GM12878 (cell line): ENCODE measurements at regions not wholly inside any gene's neighbourhood (a gene's known extent, or its start where the extent isn't known, plus 50 kb on each side); places are given as distances from the start of the nearest gene placed in this dataset.

Experiments used
- ATAC-seq: fragments of 200-7000 bp; cut with Tn5 transposase; 3 replicates; pipeline ENCODE4 v1.9.1; 2020; ENCODE audit warnings: mild to moderate bottlenecking, moderate library complexity
- BruUV-seq: library from RNA; stranded (reverse); fragments of 400-500 nt; replicated peaks from 2 replicates; lab custom pipeline; 2021; lab: Mats Ljungman, UMichigan
- CTCF ChIA-PET: fragments of 300-600 bp; sonication (Branson Sonifier 250); formaldehyde crosslinking; extraction: SDS; loops from one replicate; lab custom pipeline; 2021; ENCODE audit warnings: inconsistent platforms; lab: Yijun Ruan, JAX
- POLR2A ChIA-PET: fragments of 350-600 bp; formaldehyde crosslinking; extraction: SDS; loops from one replicate; lab custom pipeline; 2021; ENCODE audit warnings: inconsistent platforms; lab: Charles Lee
- RAD21 ChIA-PET: fragments of 300-600 bp; sonication (Branson Sonifier 250); formaldehyde crosslinking; loops from one replicate; lab custom pipeline; 2023; ENCODE audit warnings: antibody characterized with exemption; ENCODE audit not compliant: unreplicated experiment; lab: Charles Lee
- SMC1A ChIA-PET: fragments of 300-600 bp; sonication (Branson Sonifier 250); formaldehyde crosslinking; loops from one replicate; lab custom pipeline; 2023; ENCODE audit not compliant: unreplicated experiment, uncharacterized antibody; lab: Charles Lee
- DNase-seq: peaks from one replicate; pipeline ENCODE4 v3.0.0-alpha.2; 2011; ENCODE audit warnings: low read depth, low spot score
- FAIRE-seq: peaks from 3 replicates; lab custom pipeline; 2011; peaks lifted over from hg19 to GRCh38; lab: Jason Lieb, UNC
- H2AFZ ChIP-seq: 2 replicates; pipeline ENCODE4 v1.6.0; 2011; ENCODE audit warnings: low read depth, low read length, control low read depth; ENCODE audit not compliant: control insufficient read depth
- H3K27ac ChIP-seq: 2 replicates; pipeline ENCODE4 v1.5.1; 2011; ENCODE audit warnings: control low read depth; ENCODE audit not compliant: control insufficient read depth, insufficient read depth
- H3K27me3 ChIP-seq, 2 experiments: replicated peaks in 1 of 2; 2 replicates each; pipeline versions ENCODE4 v1.6.0 to v1.6.1; 2011; ENCODE audit warnings: low read length in 1 of 2; ENCODE audit not compliant: control insufficient read depth in 2 of 2, insufficient read depth in 2 of 2
- H3K36me3 ChIP-seq, 2 experiments: 2 replicates each; pipeline ENCODE4 v1.5.1; 2011; ENCODE audit warnings: low read length in 1 of 2; ENCODE audit not compliant: control insufficient read depth in 2 of 2, insufficient read depth in 2 of 2
- H3K4me1 ChIP-seq: 2 replicates; pipeline ENCODE4 v1.6.1; 2011; ENCODE audit warnings: mild to moderate bottlenecking, low read length, moderate library complexity, mixed read lengths; ENCODE audit not compliant: control insufficient read depth, insufficient read depth
- H3K4me2 ChIP-seq: 2 replicates; pipeline ENCODE4 v1.6.0; 2011; ENCODE audit warnings: control low read depth; ENCODE audit not compliant: control insufficient read depth, insufficient read depth
- H3K4me3 ChIP-seq: fragments of 200-600 bp; sonication (generic); 2 replicates; pipeline ENCODE4 v1.5.1; 2016
- H3K79me2 ChIP-seq: 2 replicates; pipeline ENCODE4 v1.6.0; 2011; ENCODE audit warnings: low read length; ENCODE audit not compliant: control insufficient read depth, insufficient read depth
- H3K9ac ChIP-seq: 2 replicates; pipeline ENCODE4 v1.8.0; 2011; ENCODE audit warnings: low read length, control low read depth, mixed read lengths; ENCODE audit not compliant: control insufficient read depth, insufficient read depth
- H3K9me3 ChIP-seq: replicated peaks from 3 replicates; pipeline ENCODE4 v1.5.1; 2011; ENCODE audit warnings: mild to moderate bottlenecking, low read length; ENCODE audit not compliant: control insufficient read depth, insufficient read depth
- H4K20me1 ChIP-seq: 2 replicates; pipeline ENCODE4 v1.6.0; 2011; ENCODE audit not compliant: control insufficient read depth, insufficient read depth
- CREB1 ChIP-seq: IDR thresholded peaks from 2 replicates; pipeline ENCODE4 v1.6.1; 2012; ENCODE audit warnings: low read depth, mild to moderate bottlenecking, inconsistent platforms
- RB1 ChIP-seq: fragments of 450-650 bp; formaldehyde crosslinking; IDR thresholded peaks from 2 replicates; pipeline ENCODE4 v1.6.1; 2017; ENCODE audit warnings: mild to moderate bottlenecking, borderline replicate concordance
- WGBS: methylation state at CpG from one replicate; pipeline ENCODE4 v1.1.6; 2016; ENCODE audit warnings: low lambda C conversion rate; ENCODE audit not compliant: insufficient replicate concordance, insufficient coverage; ENCODE audit errors: missing lambda C conversion rate; 5-methylcytosine and 5-hydroxymethylcytosine counted together
- in situ Hi-C: fragments of 300-500 bp; cut with MboI; formaldehyde crosslinking; loops from 9 replicates; pipeline ENCODE4 v1.14.3; 2018; ENCODE audit warnings: mixed read lengths
- intact Hi-C: fragments of 100-400 bp; cut with micrococcal nuclease; formaldehyde crosslinking; loops from one replicate; pipeline ENCODE4 v1.14.2; 2022; ENCODE audit not compliant: unreplicated experiment
- TF ChIP-seq, protein P1 (sequence below): fragments of 450-650 bp; IDR thresholded peaks from 2 replicates; pipeline ENCODE4 v1.6.1; 2017; ENCODE audit warnings: antibody characterized with exemption, mild to moderate bottlenecking, moderate library complexity
- TF ChIP-seq, protein P2 (sequence below): fragments of 450-650 bp; formaldehyde crosslinking; IDR thresholded peaks from 2 replicates; pipeline ENCODE4 v1.4.0; 2022; ENCODE audit warnings: mild to moderate bottlenecking, moderate library complexity
- TF ChIP-seq, protein P3 (sequence below): IDR thresholded peaks from 2 replicates; pipeline ENCODE4 v1.6.1; 2011; ENCODE audit warnings: borderline replicate concordance, low read depth, mild to moderate bottlenecking, moderate library complexity, low read length; ENCODE audit not compliant: insufficient read depth, poor library complexity, severe bottlenecking

DNA sequence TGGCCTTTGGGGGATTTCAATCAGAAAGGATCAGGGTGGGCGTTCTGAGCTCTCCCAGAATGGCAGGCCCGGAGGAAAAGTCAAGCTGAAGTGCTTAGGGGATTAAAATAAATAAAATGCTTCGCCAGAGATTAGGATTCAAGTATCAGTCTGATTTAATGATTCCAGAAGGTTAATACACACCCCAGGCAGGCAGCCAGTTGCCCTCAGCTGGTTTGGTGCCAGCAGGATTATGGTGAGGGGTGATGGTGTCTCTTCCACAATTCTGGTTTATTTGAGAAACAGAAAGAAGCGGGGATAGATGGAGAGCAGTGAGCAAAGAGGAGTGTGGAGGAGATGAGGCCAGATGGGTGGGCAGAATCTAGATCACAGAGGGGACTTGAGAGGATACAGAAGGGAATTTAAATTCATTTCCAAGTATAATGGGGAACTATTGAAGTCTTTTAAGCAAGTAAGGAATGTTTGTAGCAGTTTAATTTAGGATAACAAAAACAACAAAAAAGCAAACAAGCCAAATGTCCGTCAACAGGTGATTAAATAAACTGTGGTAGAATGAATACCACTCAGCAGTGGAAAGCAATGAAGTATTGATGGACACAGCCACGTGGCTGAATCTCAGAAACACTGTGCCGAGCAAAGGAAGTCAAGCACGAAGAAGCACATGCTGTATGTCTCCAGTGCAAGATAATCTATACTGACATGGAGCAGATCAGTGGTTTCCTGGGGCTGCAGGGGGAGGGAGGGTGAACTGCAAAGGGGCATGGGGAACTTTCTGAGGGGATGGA is 297.7 kb downstream of the MSX2 start (continued):
- TF ChIP-seq, protein P1, sequence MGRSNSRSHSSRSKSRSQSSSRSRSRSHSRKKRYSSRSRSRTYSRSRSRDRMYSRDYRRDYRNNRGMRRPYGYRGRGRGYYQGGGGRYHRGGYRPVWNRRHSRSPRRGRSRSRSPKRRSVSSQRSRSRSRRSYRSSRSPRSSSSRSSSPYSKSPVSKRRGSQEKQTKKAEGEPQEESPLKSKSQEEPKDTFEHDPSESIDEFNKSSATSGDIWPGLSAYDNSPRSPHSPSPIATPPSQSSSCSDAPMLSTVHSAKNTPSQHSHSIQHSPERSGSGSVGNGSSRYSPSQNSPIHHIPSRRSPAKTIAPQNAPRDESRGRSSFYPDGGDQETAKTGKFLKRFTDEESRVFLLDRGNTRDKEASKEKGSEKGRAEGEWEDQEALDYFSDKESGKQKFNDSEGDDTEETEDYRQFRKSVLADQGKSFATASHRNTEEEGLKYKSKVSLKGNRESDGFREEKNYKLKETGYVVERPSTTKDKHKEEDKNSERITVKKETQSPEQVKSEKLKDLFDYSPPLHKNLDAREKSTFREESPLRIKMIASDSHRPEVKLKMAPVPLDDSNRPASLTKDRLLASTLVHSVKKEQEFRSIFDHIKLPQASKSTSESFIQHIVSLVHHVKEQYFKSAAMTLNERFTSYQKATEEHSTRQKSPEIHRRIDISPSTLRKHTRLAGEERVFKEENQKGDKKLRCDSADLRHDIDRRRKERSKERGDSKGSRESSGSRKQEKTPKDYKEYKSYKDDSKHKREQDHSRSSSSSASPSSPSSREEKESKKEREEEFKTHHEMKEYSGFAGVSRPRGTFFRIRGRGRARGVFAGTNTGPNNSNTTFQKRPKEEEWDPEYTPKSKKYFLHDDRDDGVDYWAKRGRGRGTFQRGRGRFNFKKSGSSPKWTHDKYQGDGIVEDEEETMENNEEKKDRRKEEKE = no peak
- TF ChIP-seq, all 136 proteins: peak for 0

DNA sequence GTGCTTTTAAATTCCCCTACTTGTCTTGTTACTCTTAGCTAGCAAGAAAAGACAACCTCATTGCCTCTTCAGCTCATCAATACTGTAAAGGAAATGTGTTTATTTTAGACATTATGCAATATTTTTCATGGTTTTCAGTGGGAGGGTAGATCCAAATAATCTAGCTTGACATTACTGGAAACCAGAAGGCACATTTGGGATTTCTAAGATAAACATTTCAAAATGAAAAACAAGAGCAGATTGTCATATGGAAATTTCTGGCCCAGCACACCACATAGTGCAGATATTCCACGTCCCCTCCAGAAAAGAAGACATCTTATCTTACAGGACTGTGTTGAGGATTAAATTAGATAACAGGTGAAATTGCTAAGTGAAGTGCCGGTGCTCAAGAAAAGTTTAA is 296.9 kb downstream of the MSX2 start:
- no TSS peak for BruUV-seq
- Histone ChIP-seq H3K9me3 (no peaks in the 10 kb centered on the region), H3K36me3 (no peaks in the 10 kb centered on the region), H3K27ac (no peak overlapping the region), H3K4me1 (no peaks in the 10 kb centered on the region), H2AFZ (no peak overlapping the region), H3K79me2 (no peaks in the 10 kb centered on the region), H3K4me3 (no peak overlapping the region), H4K20me1 (no peaks in the 10 kb centered on the region), H3K27me3 (no peaks in the 10 kb centered on the region), H3K9ac (no peak overlapping the region), H3K4me2 (no peak overlapping the region)
- ChIA-PET POLR2A (no interaction called here), CTCF (no interaction called here), RAD21 (interaction anchor here (0.6 kb wide), 1 partner anchor 88 kb away, joined by 3 read pairs; no protein-coding TSS in a partner anchor), SMC1A (no interaction called here)
- in situ Hi-C loops (no loop called here), intact Hi-C loops (no loop called here)
- FAIRE-seq = no peak
- TF ChIP-seq, protein P2, sequence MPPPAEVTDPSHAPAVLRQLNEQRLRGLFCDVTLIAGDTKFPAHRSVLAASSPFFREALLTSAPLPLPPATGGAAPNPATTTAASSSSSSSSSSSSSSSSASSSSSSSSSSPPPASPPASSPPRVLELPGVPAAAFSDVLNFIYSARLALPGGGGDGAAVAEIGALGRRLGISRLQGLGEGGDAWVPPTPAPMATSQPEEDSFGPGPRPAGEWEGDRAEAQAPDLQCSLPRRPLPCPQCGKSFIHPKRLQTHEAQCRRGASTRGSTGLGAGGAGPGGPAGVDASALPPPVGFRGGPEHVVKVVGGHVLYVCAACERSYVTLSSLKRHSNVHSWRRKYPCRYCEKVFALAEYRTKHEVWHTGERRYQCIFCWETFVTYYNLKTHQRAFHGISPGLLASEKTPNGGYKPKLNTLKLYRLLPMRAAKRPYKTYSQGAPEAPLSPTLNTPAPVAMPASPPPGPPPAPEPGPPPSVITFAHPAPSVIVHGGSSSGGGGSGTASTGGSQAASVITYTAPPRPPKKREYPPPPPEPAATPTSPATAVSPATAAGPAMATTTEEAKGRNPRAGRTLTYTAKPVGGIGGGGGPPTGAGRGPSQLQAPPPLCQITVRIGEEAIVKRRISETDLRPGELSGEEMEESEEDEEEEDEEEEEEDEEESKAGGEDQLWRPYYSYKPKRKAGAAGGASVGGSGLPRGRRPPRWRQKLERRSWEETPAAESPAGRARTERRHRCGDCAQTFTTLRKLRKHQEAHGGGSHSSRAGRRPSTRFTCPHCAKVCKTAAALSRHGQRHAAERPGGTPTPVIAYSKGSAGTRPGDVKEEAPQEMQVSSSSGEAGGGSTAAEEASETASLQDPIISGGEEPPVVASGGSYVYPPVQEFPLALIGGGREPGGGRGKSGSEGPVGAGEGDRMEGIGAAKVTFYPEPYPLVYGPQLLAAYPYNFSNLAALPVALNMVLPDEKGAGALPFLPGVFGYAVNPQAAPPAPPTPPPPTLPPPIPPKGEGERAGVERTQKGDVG (CRISPR knock-in tag) = no peak
- TF ChIP-seq RB1 = no peak
- TF ChIP-seq, protein P3, sequence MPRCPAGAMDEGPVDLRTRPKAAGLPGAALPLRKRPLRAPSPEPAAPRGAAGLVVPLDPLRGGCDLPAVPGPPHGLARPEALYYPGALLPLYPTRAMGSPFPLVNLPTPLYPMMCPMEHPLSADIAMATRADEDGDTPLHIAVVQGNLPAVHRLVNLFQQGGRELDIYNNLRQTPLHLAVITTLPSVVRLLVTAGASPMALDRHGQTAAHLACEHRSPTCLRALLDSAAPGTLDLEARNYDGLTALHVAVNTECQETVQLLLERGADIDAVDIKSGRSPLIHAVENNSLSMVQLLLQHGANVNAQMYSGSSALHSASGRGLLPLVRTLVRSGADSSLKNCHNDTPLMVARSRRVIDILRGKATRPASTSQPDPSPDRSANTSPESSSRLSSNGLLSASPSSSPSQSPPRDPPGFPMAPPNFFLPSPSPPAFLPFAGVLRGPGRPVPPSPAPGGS = no peak
- no peak for TF ChIP-seq CREB1
- 45% methylated on average over 2 of the region's 2 CpGs for WGBS
- ATAC-seq = no peak
- DNase-seq = no peak
